Lung (tissue), 11 donors: ENCODE measurements at regions not wholly inside any gene's neighbourhood (a gene's known extent, or its start where the extent isn't known, plus 50 kb on each side); places are given as distances from the start of the nearest gene placed in this dataset.

ENCODE experiments used
- ATAC-seq: fragments of 200-7000 bp; cut with Tn5 transposase; one replicate; pipeline ENCODE4 v1.9.1; 2020; ENCODE audit warnings: moderate number of reproducible peaks; ENCODE audit not compliant: insufficient read depth, low FRiP score
- DNase-seq, 3 donors: peaks; one replicate each; pipeline ENCODE4 v3.0.0-alpha.2; 2013 to 2017
- H3K27ac ChIP-seq, 2 donors: one replicate each; pipeline ENCODE4 v1.5.1; 2013; ENCODE audit warnings: mild to moderate bottlenecking in 2 of 2, moderate library complexity in 2 of 2, control low read depth in 1 of 2, inconsistent platforms in 1 of 2, low read depth in 1 of 2, low read length in 1 of 2
- H3K27me3 ChIP-seq, 3 donors: one replicate each; pipeline ENCODE4 v1.5.1; 2013; ENCODE audit warnings: low read length in 2 of 3; ENCODE audit not compliant: control insufficient read depth in 3 of 3, insufficient read depth in 3 of 3
- H3K36me3 ChIP-seq, 4 donors: one replicate each; pipeline ENCODE4 v1.5.1; 2013; ENCODE audit warnings: low read length in 4 of 4, mild to moderate bottlenecking in 1 of 4, moderate library complexity in 1 of 4; ENCODE audit not compliant: control insufficient read depth in 4 of 4, insufficient read depth in 4 of 4
- H3K4me1 ChIP-seq, 5 donors: one replicate each; pipeline ENCODE4 v1.5.1; 2013; ENCODE audit warnings: low read length in 5 of 5, mild to moderate bottlenecking in 2 of 5, moderate library complexity in 1 of 5; ENCODE audit not compliant: control insufficient read depth in 5 of 5, insufficient read depth in 5 of 5
- H3K4me3 ChIP-seq: one replicate; pipeline ENCODE4 v1.5.1; 2013; ENCODE audit warnings: mild to moderate bottlenecking, control low read depth, moderate library complexity
- H3K9ac ChIP-seq, 2 donors: one replicate each; pipeline ENCODE4 v1.5.1; 2013; ENCODE audit warnings: low read length in 2 of 2, control low read depth in 1 of 2; ENCODE audit not compliant: insufficient read depth in 1 of 2
- H3K9me3 ChIP-seq, 4 donors: one replicate each; pipeline ENCODE4 v1.5.1; 2013; ENCODE audit warnings: low read length in 3 of 4, mild to moderate bottlenecking in 1 of 4, moderate library complexity in 1 of 4; ENCODE audit not compliant: control insufficient read depth in 4 of 4, insufficient read depth in 3 of 4
- CTCF ChIP-seq: IDR thresholded peaks from 2 replicates; pipeline ENCODE4 v1.5.1; 2012; ENCODE audit warnings: mild to moderate bottlenecking; ENCODE audit errors: control extremely low read depth, extremely low read depth
- WGBS, 2 donors: extraction: QIAGEN DNeasy Blood & Tissue Kit; methylation state at CpG; one replicate each; pipeline ENCODE4 v1.1.7; 2013; 5-methylcytosine and 5-hydroxymethylcytosine counted together
- donor health status: control.
- donor health status: control.
- donor health status: Bipolar disorder and iron deficiency.
- donor health status: healthy.
- donor health status: DM: yes; HTN: yes; CAD: no.

GRCh38 chr5:135740475-135740874 lies 94.0 kb upstream of the SLC25A48 start:
- Histone ChIP-seq H3K4me1 (peaks cover 0 to 24% (median 0%) of the 10 kb centered on the region in 5 donors), H3K9ac (no peak overlapping the region), H3K27me3 (no peaks in the 10 kb centered on the region), H3K36me3 (no peaks in the 10 kb centered on the region), H3K4me3 (no peak overlapping the region), H3K27ac (no peak overlapping the region), H3K9me3 (peaks cover 0 to 4% (median 1%) of the 10 kb centered on the region in 4 donors)
- ATAC-seq: no peak
- DNase-seq: peak in 1 of 3 donors; percentile 17
- WGBS, 2 donors: 43 to 57% methylated on average over 2 of the region's 2 CpGs
- TF ChIP-seq CTCF: no peak

- H3K4me1 ChIP-seq: peaks cover 0 to 24% (median 0%) of the 10 kb centered on the region in 5 donors
- H3K9me3 ChIP-seq: no peaks in the 10 kb centered on the region
- no peak overlapping the region for H3K9ac ChIP-seq
- H3K27me3 ChIP-seq: no peaks in the 10 kb centered on the region
- H3K4me3 ChIP-seq: no peak overlapping the region
- WGBS, 2 donors: 41 to 48% methylated on average over 3 of the region's 3 CpGs
- ATAC-seq (no peak), DNase-seq (peak; percentile 42 to 93 (median 93))
- no peak for TF ChIP-seq CTCF
- no peak overlapping the region for H3K27ac ChIP-seq
- H3K36me3 ChIP-seq: no peaks in the 10 kb centered on the region
Measured at GRCh38 chr5:135739383-135739981, 95.0 kb upstream of the SLC25A48 start.

GRCh38 chr5:135738564-135738875 lies 95.9 kb upstream of the SLC25A48 start:
- Histone ChIP-seq H3K4me3 (no peak overlapping the region), H3K27ac (no peak overlapping the region), H3K27me3 (no peaks in the 10 kb centered on the region), H3K4me1 (peaks cover 0 to 17% (median 0%) of the 10 kb centered on the region in 5 donors), H3K9ac (no peak overlapping the region), H3K36me3 (no peaks in the 10 kb centered on the region), H3K9me3 (no peaks in the 10 kb centered on the region)
- no peak for TF ChIP-seq CTCF
- ATAC-seq: no peak
- DNase-seq: no peak
- WGBS, 2 donors: 92 to 95% methylated on average over 5 of the region's 5 CpGs
